ENCODE measurements at regions not wholly inside any gene's neighbourhood (a gene's known extent, or its start where the extent isn't known, plus 50 kb on each side); places are given as distances from the start of the nearest gene placed in this dataset.

DNA sequence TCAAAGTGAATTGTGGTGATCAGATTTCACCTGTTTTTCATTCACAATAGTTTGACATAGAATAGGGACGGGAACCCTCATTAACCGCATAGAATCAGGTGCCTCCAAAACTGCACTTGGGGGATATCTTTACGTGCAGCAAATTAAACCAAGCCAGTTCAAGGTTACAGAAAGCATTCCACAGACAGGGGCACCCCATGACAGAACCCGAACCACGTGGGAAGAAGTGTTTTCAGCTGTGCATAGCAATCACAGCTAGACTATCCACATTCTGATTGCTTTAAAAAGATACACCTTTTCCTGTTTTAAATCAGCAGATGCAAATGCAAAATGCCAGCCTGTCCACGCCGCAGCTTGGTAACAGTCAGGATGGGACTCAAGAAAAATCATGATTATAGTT is 205.8 kb downstream of the ANAPC1 start:
- Histone ChIP-seq H3K27me3 (replicated peaks; ENCODE audit: control insufficient read depth, insufficient read depth, low read length) (peaks cover 8% of the 10 kb centered on the region), H3K4me1 (ENCODE audit: control insufficient read depth, insufficient read depth, low read length) (peaks cover 5% of the 10 kb centered on the region), H3K9me3 (ENCODE audit: control insufficient read depth, low read length) (no peaks in the 10 kb centered on the region), H3K36me3 (ENCODE audit: control insufficient read depth, insufficient read depth, low read length, severe bottlenecking) (no peaks in the 10 kb centered on the region), H3K4me3 (ENCODE audit: low read length) (no peak overlapping the region), H3K9ac (ENCODE audit: low read length) (no peak overlapping the region)
- no peak for DNase-seq (ENCODE audit: low read depth)

- H3K9me3 ChIP-seq (ENCODE audit: control insufficient read depth, low read length), result no peaks in the 10 kb centered on the region
- no peaks in the 10 kb centered on the region for H3K36me3 ChIP-seq (ENCODE audit: control insufficient read depth, insufficient read depth, low read length, severe bottlenecking)
- no peak overlapping the region for H3K9ac ChIP-seq (ENCODE audit: low read length)
- no peak overlapping the region for H3K4me3 ChIP-seq (ENCODE audit: low read length)
- peaks cover 8% of the 10 kb centered on the region for H3K27me3 ChIP-seq (replicated peaks; ENCODE audit: control insufficient read depth, insufficient read depth, low read length)
- peak; percentile 27 for DNase-seq (ENCODE audit: low read depth)
- peaks cover 3% of the 10 kb centered on the region for H3K4me1 ChIP-seq (ENCODE audit: control insufficient read depth, insufficient read depth, low read length)
Measured at GRCh38 chr2:111678651-111679050, 205.3 kb downstream of the ANAPC1 start.

GRCh38 chr2:111679202-111679601 is 204.8 kb downstream of the ANAPC1 start:
- Histone ChIP-seq H3K4me3 (ENCODE audit: low read length) (no peak overlapping the region), H3K9me3 (ENCODE audit: control insufficient read depth, low read length) (no peaks in the 10 kb centered on the region), H3K9ac (ENCODE audit: low read length) (no peak overlapping the region), H3K4me1 (ENCODE audit: control insufficient read depth, insufficient read depth, low read length) (no peaks in the 10 kb centered on the region), H3K36me3 (ENCODE audit: control insufficient read depth, insufficient read depth, low read length, severe bottlenecking) (no peaks in the 10 kb centered on the region), H3K27me3 (replicated peaks; ENCODE audit: control insufficient read depth, insufficient read depth, low read length) (peaks cover 8% of the 10 kb centered on the region)
- peak; percentile 34 for DNase-seq (ENCODE audit: low read depth)

GRCh38 chr2:111684611-111685010 is 199.4 kb downstream of the ANAPC1 start:
- no peak overlapping the region for H3K9ac ChIP-seq (ENCODE audit: low read length)
- H3K27me3 ChIP-seq (replicated peaks; ENCODE audit: control insufficient read depth, insufficient read depth, low read length), result peaks cover 8% of the 10 kb centered on the region

GRCh38 chr2:111685342-111685741 is 198.7 kb downstream of the ANAPC1 start:
- H3K9me3 ChIP-seq (ENCODE audit: control insufficient read depth, low read length), result no peaks in the 10 kb centered on the region
- peaks cover 5% of the 10 kb centered on the region for H3K27me3 ChIP-seq (replicated peaks; ENCODE audit: control insufficient read depth, insufficient read depth, low read length)
- DNase-seq (ENCODE audit: low read depth), result peak; percentile 57
- H3K9ac ChIP-seq (ENCODE audit: low read length), result no peak overlapping the region
- no peaks in the 10 kb centered on the region for H3K36me3 ChIP-seq (ENCODE audit: control insufficient read depth, insufficient read depth, low read length, severe bottlenecking)
- no peak overlapping the region for H3K4me3 ChIP-seq (ENCODE audit: low read length)
- H3K4me1 ChIP-seq (ENCODE audit: control insufficient read depth, insufficient read depth, low read length), result peaks cover 10% of the 10 kb centered on the region

More at GRCh38 chr2:111684611-111685010, 199.4 kb downstream of the ANAPC1 start:
- H3K4me3 ChIP-seq (ENCODE audit: low read length), result no peak overlapping the region
- H3K9me3 ChIP-seq (ENCODE audit: control insufficient read depth, low read length), result no peaks in the 10 kb centered on the region
- peaks cover 3% of the 10 kb centered on the region for H3K4me1 ChIP-seq (ENCODE audit: control insufficient read depth, insufficient read depth, low read length)
- no peak for DNase-seq (ENCODE audit: low read depth)
- no peaks in the 10 kb centered on the region for H3K36me3 ChIP-seq (ENCODE audit: control insufficient read depth, insufficient read depth, low read length, severe bottlenecking)

GRCh38 chr2:111686994-111687393 is 197.0 kb downstream of the ANAPC1 start:
- Histone ChIP-seq H3K36me3 (ENCODE audit: control insufficient read depth, insufficient read depth, low read length, severe bottlenecking) (no peaks in the 10 kb centered on the region), H3K4me1 (ENCODE audit: control insufficient read depth, insufficient read depth, low read length) (peaks cover 13% of the 10 kb centered on the region), H3K9ac (ENCODE audit: low read length) (no peak overlapping the region), H3K9me3 (ENCODE audit: control insufficient read depth, low read length) (no peaks in the 10 kb centered on the region), H3K27me3 (replicated peaks; ENCODE audit: control insufficient read depth, insufficient read depth, low read length) (no peaks in the 10 kb centered on the region), H3K4me3 (ENCODE audit: low read length) (no peak overlapping the region)
- DNase-seq (ENCODE audit: low read depth), result no peak

GRCh38 chr2:111687911-111688310 is 196.1 kb downstream of the ANAPC1 start:
- Histone ChIP-seq H3K9me3 (ENCODE audit: control insufficient read depth, low read length) (no peaks in the 10 kb centered on the region), H3K27me3 (replicated peaks; ENCODE audit: control insufficient read depth, insufficient read depth, low read length) (no peaks in the 10 kb centered on the region), H3K4me3 (ENCODE audit: low read length) (no peak overlapping the region), H3K36me3 (ENCODE audit: control insufficient read depth, insufficient read depth, low read length, severe bottlenecking) (no peaks in the 10 kb centered on the region), H3K4me1 (ENCODE audit: control insufficient read depth, insufficient read depth, low read length) (peaks cover 13% of the 10 kb centered on the region), H3K9ac (ENCODE audit: low read length) (no peak overlapping the region)
- no peak for DNase-seq (ENCODE audit: low read depth)

GRCh38 chr2:111688482-111688881 is 195.5 kb downstream of the ANAPC1 start:
- Histone ChIP-seq H3K27me3 (replicated peaks; ENCODE audit: control insufficient read depth, insufficient read depth, low read length) (no peaks in the 10 kb centered on the region), H3K36me3 (ENCODE audit: control insufficient read depth, insufficient read depth, low read length, severe bottlenecking) (no peaks in the 10 kb centered on the region), H3K9ac (ENCODE audit: low read length) (no peak overlapping the region), H3K9me3 (ENCODE audit: control insufficient read depth, low read length) (no peaks in the 10 kb centered on the region), H3K4me1 (ENCODE audit: control insufficient read depth, insufficient read depth, low read length) (peaks cover 13% of the 10 kb centered on the region), H3K4me3 (ENCODE audit: low read length) (no peak overlapping the region)
- DNase-seq (ENCODE audit: low read depth), result no peak

DNA sequence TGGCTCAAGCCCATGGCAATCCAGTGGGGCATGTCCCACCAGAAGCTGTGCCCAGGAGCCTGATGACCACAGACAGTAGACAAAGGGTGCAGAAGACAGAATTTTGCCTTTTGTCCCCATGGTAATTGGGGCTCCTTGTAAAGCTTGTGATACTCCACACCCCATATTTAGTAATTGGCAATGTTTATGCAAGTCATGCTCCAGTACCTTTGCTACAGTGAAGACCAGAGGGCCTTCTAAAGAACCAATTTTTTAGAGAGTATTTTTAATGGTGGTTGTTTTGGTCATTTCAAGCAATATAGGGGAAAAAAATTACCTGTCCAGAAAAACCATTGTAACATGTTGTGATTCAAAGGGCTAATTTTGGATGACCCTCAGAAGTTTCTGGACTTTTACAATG is 194.8 kb downstream of the ANAPC1 start:
- Histone ChIP-seq H3K36me3 (ENCODE audit: control insufficient read depth, insufficient read depth, low read length, severe bottlenecking) (no peaks in the 10 kb centered on the region), H3K27me3 (replicated peaks; ENCODE audit: control insufficient read depth, insufficient read depth, low read length) (no peaks in the 10 kb centered on the region), H3K9me3 (ENCODE audit: control insufficient read depth, low read length) (peaks cover 3% of the 10 kb centered on the region), H3K9ac (ENCODE audit: low read length) (no peak overlapping the region), H3K4me3 (ENCODE audit: low read length) (no peak overlapping the region), H3K4me1 (ENCODE audit: control insufficient read depth, insufficient read depth, low read length) (peaks cover 13% of the 10 kb centered on the region)
- no peak for DNase-seq (ENCODE audit: low read depth)

DNA sequence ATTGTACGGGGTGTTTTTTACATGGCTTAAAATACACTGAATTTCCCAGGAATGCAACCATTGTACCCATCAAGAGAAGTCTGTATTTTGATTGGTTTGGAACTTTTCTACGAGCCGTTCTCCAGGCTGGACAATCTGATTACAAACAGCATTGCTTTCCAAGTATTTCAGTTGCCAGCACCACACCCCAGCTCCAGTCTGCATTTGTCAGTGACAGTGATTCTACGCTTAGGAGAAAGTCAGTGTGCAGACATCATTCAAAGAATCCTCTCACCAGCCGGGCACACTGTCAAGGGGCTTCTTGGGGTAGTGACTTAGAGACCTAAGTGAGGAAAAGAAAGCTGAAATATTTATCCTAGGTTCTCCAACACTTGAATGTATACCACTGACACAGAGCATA is 194.1 kb downstream of the ANAPC1 start:
- no peak overlapping the region for H3K4me3 ChIP-seq (ENCODE audit: low read length)
- H3K9me3 ChIP-seq (ENCODE audit: control insufficient read depth, low read length), result peaks cover 3% of the 10 kb centered on the region
- H3K27me3 ChIP-seq (replicated peaks; ENCODE audit: control insufficient read depth, insufficient read depth, low read length), result no peaks in the 10 kb centered on the region
- H3K4me1 ChIP-seq (ENCODE audit: control insufficient read depth, insufficient read depth, low read length), result peaks cover 14% of the 10 kb centered on the region
- DNase-seq (ENCODE audit: low read depth), result no peak
- no peaks in the 10 kb centered on the region for H3K36me3 ChIP-seq (ENCODE audit: control insufficient read depth, insufficient read depth, low read length, severe bottlenecking)
- no peak overlapping the region for H3K9ac ChIP-seq (ENCODE audit: low read length)

DNA sequence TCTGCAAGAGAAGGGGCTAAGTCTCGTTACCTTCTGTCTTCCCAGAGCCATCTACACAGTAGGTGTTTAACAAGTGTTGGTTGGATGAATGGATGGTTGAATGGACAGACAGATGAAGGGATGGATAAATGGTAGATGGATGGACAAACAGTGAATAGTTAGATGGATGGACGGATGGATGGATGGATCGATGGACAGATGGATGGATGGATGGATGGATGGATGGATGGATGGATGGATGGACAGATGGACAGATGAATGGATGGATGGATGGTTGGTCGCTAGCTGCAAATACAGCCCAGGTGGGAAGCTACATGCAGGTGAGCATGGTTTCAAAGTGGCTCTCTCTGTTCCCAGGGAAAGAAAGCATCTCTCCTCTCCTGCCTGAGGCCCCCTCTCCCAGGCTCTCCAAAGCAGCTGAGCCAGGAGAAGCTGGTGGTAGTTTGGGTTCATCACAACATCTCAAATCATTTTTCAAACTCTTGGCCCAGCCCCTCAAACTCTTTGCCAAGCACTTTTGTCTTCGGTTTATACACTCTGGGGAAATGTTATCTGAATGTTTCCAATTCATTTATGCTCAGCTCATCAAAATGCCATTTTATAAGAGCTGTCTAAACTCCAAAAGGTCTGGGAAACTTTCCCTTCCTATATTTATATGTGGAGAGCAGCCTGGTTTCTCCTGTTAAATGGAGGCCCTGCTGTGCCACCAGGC is 192.7 kb downstream of the ANAPC1 start:
- no peak overlapping the region for H3K4me3 ChIP-seq (ENCODE audit: low read length)
- DNase-seq (ENCODE audit: low read depth), result no peak
- no peaks in the 10 kb centered on the region for H3K27me3 ChIP-seq (replicated peaks; ENCODE audit: control insufficient read depth, insufficient read depth, low read length)
- peaks cover 3% of the 10 kb centered on the region for H3K9me3 ChIP-seq (ENCODE audit: control insufficient read depth, low read length)
- peaks cover 13% of the 10 kb centered on the region for H3K4me1 ChIP-seq (ENCODE audit: control insufficient read depth, insufficient read depth, low read length)
- no peaks in the 10 kb centered on the region for H3K36me3 ChIP-seq (ENCODE audit: control insufficient read depth, insufficient read depth, low read length, severe bottlenecking)
- no peak overlapping the region for H3K9ac ChIP-seq (ENCODE audit: low read length)

- Histone ChIP-seq H3K4me3 (ENCODE audit: low read length) (no peak overlapping the region), H3K36me3 (ENCODE audit: control insufficient read depth, insufficient read depth, low read length, severe bottlenecking) (no peaks in the 10 kb centered on the region), H3K9me3 (ENCODE audit: control insufficient read depth, low read length) (peaks cover 3% of the 10 kb centered on the region), H3K4me1 (ENCODE audit: control insufficient read depth, insufficient read depth, low read length) (peaks cover 13% of the 10 kb centered on the region), H3K9ac (ENCODE audit: low read length) (no peak overlapping the region), H3K27me3 (replicated peaks; ENCODE audit: control insufficient read depth, insufficient read depth, low read length) (no peaks in the 10 kb centered on the region)
- DNase-seq (ENCODE audit: low read depth), result no peak
Measured at GRCh38 chr2:111692311-111692710, 191.7 kb downstream of the ANAPC1 start.

Data from adipocyte (in vitro differentiated cells).